Prostate gland (tissue), 2 donors: ENCODE measurements at regions not wholly inside any gene's neighbourhood (a gene's known extent, or its start where the extent isn't known, plus 50 kb on each side); places are given as distances from the start of the nearest gene placed in this dataset.

ENCODE experiments used
- POLR2AphosphoS5 ChIP-seq: sonication (generic); formaldehyde crosslinking; IDR thresholded peaks from one replicate; pipeline ENCODE4 v1.6.1; 2017; ENCODE audit warnings: antibody characterized with exemption
- TF ChIP-seq, protein P1 (sequence below), 4 experiments: fragments of 200-600 bp in 2 of 4; fragments of 450-650 bp in 2 of 4; sonication (generic) in 2 of 4; IDR thresholded peaks; 1 replicate in 3 of 4; 2 replicates in 1 of 4; pipeline ENCODE4 v1.5.1; 2016 to 2019; ENCODE audit warnings: antibody characterized with exemption in 4 of 4, mild to moderate bottlenecking in 2 of 4, moderate library complexity in 2 of 4

GRCh38 chr5:148763996-148764395 is 62.4 kb upstream of the ADRB2 start:
- TF ChIP-seq, protein P1, sequence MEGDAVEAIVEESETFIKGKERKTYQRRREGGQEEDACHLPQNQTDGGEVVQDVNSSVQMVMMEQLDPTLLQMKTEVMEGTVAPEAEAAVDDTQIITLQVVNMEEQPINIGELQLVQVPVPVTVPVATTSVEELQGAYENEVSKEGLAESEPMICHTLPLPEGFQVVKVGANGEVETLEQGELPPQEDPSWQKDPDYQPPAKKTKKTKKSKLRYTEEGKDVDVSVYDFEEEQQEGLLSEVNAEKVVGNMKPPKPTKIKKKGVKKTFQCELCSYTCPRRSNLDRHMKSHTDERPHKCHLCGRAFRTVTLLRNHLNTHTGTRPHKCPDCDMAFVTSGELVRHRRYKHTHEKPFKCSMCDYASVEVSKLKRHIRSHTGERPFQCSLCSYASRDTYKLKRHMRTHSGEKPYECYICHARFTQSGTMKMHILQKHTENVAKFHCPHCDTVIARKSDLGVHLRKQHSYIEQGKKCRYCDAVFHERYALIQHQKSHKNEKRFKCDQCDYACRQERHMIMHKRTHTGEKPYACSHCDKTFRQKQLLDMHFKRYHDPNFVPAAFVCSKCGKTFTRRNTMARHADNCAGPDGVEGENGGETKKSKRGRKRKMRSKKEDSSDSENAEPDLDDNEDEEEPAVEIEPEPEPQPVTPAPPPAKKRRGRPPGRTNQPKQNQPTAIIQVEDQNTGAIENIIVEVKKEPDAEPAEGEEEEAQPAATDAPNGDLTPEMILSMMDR (IDR thresholded peaks at IDR 0.05) = no peak
- TF ChIP-seq POLR2AphosphoS5 = no peak
